Sigmoid colon (tissue), 4 donors: ENCODE measurements at regions not wholly inside any gene's neighbourhood (a gene's known extent, or its start where the extent isn't known, plus 50 kb on each side); places are given as distances from the start of the nearest gene placed in this dataset.

Experiments
- POLR2A ChIP-seq, 2 donors: fragments of 450-650 bp; IDR thresholded peaks; one replicate each; pipeline ENCODE4 v1.6.1; 2016; ENCODE audit warnings: antibody characterized with exemption in 2 of 2, mild to moderate bottlenecking in 2 of 2, moderate library complexity in 2 of 2
- POLR2AphosphoS5 ChIP-seq, 4 donors: sonication (generic); formaldehyde crosslinking; IDR thresholded peaks; one replicate each; pipeline ENCODE4 v1.6.1; 2017; ENCODE audit warnings: antibody characterized with exemption in 4 of 4

DNA sequence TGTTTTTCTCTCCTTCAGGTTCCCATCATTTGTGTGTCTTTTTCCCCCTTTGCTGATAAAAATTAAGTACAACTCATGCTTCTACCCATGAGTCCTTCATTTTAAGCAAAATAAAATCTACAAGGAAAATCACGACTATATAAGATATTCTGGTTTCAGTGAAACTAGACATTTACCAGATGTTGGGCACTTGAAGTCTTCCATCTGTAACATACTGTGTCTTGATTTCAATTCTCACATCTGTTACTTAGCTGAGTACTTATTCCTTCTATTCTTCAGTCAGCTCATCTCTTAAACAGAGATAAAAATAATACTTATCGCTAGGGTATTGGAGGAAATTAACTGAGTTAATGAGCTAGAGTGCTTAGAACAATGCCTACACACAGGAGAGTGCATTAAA is 893.0 kb upstream of the SOX9 start:
- TF ChIP-seq POLR2A (IDR thresholded peaks at IDR 0.05): no peak
- TF ChIP-seq POLR2AphosphoS5 (IDR thresholded peaks at IDR 0.05): no peak
